NCI-H82 (cell line): ENCODE measurements at regions not wholly inside any gene's neighbourhood (a gene's known extent, or its start where the extent isn't known, plus 50 kb on each side); places are given as distances from the start of the nearest gene placed in this dataset.

ENCODE experiments used
- DNase-seq: peaks from one replicate; lab custom pipeline; 2025; lab: John Stamatoyannopoulos, UW

DNA sequence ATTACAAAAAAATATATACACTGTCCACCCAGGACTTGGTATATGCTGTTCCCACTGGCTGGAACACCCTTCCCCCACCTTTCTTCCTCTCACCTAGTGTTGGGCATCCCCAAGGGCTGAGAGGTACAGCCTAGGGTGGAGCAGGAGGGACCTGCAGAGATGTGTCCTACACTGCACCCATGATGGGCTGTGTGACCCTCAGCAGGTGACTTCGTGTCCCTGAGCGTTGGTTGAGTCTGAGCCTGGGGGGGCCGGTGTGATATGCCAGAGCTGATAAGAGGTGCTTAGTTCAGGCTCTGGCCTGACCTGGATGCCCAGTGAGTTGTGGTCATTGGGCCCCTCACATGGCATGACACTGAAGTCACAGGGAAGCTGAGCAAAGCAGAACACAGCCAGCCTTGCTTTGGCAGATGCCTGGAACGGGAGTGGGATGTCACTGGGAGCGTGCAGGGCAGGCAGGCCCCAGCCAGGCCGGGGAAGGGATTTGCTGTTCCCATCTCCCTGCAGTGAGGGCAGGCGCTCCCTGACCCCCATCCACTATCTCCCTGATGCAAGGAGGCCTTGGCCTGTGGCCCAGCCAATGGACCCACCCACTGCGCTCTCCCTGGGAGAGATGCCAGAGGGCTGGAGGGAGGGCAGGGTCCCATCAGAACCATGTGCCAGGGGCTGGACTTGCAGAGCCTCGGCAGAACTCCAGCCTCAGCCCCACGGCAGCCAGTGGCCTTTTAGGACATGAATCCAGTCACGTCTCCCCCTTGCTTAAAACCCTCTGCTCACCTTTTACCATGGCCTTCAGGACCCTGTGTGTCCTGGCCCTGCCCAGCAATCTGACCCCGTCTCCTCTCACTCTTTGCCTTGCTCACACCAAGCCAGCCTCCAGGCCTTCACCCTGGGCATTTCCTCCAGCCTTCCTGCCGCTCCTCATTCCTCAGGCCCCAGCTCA is 138.9 kb downstream of the MN1 start:
- DNase-seq: no peak

DNA sequence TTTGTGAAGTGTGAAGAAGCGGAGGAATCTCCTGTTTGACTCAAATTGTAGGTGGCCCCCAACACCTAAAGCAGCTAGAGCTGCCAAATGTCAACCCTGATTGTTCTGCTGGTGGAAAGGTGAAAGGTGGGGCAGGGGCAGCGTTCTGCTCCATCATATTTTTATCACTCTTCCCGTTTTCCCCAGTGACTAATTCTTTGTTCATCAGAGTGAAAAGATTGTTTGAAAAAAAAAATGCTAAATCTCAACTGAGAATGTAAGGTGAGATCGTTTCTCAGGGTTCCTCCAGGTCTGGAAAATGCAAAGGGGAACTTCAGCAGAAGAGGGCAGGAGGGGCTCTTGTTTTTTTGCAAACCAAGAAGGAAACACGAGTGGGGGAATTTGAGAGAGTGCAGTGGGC is 137.7 kb downstream of the MN1 start:
- DNase-seq: no peak

DNA sequence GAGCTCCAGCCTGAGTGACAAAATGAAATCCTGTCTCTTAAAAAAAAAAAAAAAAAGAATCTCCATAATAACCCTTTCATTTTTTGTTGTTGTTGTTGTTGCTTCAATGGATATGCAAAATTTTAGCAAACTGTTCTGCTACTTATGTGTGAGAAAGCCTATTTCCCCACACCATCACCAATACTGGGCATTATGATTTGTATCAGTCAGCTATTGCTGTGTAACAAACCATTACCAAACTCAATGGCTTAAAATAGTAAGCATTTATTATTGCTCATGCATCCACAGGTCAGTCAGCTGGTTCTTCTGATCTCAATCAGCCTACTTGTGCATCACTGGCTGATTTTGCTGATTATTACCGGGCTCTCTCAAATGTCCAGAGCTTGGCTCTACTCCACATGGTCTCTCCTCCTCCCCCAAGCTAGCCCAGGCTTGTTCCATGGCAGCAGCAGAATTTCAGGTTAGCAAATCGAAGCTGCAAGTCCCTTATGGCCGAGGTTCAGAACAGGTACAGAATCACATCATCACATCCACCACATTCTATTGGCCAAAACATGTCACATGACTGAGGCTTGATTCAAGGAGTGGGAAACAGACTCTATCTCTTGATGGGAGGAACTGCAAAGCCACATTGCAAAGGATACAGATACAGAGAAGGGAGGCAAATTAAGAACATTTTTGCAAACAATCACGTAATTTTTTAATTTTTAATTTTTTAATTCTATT is 135.1 kb downstream of the MN1 start:
- DNase-seq: no peak

DNA sequence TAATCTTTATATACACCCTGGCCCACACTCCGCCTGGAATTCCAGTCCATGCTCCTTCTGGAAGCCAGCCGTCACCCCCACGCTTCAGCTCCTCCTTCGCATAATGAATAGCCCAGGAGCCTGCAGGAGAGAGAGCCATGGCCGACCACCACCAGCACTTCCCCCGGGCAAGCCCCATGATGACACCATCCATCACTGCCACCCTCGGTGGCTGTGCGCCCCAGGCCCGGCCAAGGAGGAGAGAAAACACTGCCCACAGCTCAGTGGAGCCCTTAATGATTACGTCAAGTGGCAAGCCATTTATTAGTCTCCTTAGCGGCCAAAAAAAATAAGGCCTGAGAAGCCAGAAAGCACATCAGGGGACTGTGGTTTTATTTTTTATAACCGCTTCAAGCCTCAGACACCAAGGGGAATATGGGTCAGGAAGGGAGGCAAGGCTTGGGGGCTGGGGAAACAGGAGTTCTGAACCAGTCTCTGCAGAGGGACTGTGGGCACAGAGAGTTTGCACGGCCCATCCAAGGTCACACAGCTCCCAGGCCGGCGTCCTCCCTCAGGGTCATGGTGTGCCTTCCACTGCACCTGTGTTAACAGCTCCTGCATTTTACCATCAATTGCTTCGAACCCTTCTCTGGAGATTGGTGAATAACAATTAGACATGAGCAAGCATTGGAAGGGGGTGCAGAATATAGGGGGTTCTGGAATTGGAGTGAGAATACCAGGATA is 134.3 kb downstream of the MN1 start:
- DNase-seq: no peak

DNA sequence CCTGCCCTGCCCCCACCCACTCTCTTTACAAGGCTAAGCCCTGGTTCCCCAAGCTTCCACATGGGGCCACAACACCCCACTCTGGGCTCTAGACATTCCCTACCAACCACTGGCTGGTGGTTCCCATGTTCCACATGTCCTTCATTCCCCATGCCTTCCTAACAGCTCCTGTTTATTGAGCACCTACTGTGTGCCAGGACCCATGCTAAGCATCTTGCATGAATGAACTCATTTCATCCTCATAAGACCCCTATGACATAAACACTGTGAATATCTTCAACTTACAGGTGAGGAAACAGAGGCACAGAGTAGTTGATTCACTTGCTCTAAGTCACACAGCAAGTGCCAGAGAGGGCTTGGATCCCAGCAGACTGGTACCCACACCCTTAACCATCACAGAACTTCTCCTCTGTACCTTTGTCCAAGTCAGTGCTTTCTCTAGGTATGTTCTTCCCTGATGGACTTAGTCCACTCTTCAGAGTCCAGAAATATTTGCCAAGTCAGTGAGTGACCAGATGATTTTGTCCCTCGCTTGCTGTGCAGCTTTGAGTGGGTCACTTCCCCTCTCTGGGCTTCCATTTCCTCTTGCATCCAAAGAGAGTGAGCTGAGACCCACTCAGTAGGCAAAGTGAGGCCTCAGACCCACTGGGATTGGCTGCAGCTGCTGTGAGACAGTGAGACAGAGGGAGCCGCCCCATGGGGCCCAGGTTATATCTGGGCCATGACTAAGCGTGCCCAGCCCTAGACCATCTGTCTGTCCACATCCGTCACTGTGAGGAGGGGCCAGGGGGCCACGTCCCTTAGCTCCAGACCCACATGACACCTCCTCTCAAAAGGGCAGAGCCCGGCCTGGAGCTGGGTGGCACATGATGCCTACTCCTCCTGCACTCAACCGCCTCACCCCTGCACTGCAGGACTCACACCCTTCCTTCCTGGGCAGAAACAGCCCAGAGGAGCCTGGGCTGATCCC is 132.4 kb downstream of the MN1 start:
- DNase-seq: peak; percentile 88

DNA sequence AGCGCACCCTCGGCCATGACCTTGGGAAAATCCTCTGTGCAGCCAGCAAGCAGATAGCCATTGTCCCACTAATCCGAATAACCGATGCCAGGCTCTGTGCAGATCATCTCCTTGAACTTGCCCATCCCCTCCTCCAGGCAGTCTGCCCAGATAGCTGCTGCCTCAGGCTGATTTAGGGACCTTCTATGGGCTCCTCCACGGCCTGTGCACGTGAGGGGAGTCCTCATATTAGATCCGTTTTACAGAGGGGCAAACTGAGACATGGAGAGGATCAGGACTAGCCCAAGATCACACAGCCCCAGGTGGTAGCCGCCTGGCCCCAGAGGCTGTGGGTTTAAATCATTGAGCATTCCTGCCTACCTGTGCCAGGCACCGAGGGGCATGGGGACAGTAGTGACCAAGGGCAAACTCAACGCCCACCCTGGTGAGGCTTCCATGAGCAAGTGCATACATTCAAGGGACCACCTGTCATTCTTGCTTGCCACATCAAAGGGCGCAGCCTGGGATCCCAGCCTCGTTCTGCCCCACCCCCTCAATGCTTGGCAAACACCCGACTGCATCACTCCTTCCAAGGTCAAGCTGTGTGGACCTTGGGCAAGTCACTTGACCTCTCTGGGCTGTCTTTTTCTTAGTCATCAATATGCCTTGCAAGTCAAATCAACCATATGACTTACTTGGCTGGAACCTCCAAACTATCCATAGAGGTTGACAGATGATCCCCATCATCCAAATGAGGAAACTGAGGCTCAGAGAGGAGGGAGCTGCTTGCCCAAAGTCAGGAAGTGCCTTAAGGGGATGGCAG is 131.6 kb downstream of the MN1 start:
- no peak for DNase-seq

DNA sequence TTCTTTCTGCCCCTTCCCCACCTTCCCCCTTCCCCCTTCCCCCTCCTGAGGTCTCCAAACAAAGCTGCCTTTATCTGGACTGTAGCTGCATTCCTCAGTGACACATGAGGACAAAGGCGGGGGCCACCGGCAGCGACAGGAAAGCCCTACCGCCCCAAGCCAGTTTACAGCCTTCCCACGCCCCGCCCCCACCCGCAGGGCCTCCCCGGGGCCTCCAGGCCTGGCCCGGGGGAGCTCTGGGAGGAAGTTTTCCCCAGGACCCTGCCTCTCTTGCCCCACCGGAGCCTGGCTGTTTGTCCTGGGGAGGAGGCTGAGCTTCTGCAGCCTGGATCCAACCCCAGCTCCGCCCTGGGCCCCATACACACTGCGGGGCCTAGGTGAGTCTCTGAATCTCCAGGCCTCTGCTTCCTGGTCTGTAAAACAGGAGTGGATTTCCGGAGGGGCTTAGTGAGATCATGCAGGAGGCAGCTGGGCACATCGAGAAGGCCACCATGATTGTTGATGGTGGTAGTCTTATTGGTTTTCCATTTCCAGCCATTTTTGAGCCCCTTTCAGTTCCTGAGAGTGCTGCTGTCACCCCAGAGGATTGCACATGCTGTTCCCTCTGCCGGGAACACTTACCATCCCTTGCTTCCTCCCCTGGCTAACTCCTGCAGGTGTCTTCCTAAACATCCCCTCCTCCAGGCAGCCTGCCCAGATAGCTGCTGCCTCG is 130.7 kb downstream of the MN1 start:
- DNase-seq: peak; percentile 64

DNA sequence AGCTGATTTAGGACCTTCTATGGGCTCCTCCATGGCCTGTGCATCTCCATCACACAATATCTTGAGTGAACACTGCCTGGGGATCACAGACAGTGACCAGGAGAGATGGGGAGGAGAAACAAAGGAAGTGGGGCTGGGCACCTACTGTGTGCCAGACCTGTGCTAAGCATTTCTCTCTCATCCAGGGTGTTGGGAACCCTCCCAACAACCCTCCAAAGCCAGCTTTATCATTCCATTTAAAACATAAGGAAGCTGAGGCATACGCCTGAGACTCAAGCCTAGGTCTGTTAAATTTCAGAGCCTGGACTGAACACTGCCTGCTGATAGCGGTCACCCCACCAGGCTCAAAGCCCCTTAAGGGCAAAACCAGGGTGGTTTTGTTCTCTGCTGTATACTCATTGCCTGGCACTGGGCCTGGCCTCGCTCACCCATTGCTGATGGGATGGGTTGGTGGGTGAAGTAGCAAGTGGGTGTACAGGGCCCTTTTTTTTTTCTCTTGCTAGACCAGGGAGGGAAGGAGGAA is 130.1 kb downstream of the MN1 start:
- DNase-seq: no peak

DNA sequence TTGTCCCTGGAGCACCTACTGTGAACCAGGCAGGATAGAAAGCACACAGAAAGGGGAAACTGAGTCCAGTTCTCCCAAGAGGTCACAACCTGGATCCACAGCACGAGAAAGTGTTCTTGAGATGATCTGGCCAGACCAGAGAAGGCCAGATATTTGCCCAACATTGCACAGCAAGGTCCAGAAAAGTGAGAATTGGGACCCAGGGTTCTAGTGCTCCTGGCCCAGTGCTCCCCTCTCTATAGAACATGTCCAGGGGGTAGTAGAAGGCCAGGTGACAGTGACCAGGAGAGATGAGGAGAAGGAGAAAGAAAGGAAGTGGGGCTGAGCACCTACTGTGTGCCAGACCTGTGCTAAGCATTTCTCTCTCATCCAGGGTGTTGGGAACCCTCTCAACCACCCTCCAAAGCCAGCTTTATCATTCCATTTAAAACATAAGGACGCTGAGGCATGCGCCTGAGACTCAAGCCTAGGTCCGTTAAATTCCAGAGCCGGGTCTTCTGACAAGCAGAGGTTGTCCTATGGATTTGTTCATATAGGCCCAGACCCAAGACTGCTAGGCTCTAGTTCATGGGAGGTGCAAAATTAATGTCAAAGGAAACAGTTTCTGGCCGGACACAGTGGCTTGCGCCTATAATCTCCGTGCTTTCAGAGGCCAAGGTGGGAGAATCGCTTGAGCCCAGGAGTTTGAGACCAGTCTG is 128.7 kb downstream of the MN1 start:
- peak; percentile 8 for DNase-seq

DNA sequence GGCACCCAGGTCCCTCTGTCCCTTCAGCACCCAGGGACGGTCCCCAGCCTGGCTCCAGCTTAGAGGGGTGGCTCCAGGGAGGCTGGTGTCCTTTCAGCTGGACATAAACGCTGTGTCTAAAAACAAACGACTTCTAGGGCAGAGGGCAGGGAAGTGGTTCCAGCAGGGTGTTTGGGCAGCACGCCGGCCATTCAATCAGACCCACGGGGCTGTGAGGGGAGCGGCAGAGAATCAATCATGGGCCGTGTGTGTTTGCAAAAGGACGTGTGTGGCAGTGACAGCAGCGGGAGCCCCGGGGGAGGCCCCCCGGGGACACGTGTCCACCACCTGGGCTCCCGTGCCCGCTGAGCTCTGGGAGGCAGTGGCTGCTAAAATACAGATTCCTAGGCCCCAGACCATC is 127.7 kb downstream of the MN1 start:
- DNase-seq: no peak

DNA sequence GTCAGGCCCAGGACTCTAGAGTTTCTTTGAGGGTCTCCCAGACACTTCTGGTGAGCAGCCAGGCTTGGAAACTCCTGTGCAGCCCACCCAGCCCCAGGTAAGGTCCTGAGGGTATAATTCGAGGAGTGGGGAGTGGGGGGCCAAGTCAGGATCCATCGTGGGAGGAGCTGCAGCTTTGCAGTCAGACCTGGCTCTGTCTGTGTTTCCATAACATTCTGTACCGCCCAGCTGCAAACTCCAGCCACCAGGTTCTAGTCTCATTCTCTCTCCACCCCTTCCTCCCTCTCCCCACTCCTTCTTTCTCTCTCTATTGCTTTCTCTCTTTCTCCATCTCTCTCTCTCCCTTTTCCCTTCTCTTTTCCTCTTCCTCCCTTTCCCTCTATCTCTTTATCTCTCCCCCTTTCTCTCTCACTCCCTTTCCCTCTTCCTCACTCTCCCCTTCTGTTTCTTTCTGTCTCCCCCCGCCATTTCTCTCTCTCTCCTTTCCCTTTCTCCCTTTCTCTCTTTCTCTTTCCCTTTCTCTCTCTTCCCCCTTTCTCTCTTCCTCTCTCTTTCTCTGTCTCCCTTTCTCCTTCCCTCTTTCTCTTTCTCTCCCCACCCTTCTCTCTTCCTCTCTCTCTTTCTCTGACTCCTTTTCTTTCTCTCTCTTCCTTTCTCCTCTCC is 127.2 kb downstream of the MN1 start:
- DNase-seq: no peak

DNA sequence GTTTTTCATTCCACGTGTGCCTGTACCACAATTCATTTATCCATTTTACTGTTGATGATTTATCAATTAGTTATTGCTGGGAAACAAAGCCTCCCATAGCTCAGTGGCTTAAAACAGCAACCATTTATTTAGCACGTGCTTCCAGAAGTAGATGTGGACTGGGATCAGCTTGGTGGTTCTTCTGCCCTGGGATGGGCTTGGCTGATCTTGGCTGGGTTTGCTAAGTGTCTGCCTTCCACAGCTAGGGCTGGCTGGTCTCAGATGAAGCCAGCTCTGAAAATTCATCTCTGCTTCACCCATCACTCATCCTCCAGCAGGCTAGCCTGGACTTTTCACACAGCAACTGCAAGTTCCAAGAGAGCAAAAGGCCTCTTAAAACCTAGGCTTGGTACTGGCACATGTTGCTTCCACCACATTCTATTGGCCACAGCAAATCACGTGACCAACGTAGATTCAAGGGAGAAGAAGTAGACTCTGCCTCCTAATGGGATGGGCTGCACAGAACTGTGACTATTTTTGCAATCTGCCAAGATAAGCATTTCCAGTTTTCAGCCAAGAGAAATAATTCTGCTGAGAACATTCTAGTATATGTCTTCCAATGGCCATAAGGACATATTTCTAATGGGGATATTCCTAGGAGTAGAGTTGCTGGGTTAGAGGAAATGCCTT is 124.9 kb downstream of the MN1 start:
- no peak for DNase-seq

DNA sequence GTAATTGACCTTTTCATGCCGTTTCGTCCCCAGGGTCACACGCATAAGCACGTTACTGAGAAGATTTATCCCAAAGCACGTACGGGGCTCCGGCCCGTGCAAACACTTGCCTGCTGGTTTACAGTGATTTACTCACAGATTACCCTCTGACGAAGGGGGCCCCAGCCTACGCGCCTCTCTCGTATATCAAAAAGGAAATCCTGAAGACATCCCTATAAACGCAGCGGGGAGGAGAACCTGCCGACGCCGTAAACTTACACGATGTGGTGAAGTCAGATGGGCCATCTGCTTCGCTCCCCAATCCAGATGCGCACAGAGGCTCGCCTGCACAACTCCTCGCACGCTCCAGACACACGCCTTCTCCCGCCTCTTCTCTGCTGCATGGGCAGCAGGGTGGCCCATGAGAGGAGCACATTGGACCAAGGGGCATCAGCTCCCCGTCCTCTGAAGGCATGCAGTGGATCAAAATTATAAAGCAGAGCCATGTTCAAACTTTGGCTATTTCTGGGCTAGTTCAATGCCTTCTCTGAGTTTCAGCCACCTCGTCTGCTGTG is 123.6 kb downstream of the MN1 start:
- DNase-seq: no peak

DNA sequence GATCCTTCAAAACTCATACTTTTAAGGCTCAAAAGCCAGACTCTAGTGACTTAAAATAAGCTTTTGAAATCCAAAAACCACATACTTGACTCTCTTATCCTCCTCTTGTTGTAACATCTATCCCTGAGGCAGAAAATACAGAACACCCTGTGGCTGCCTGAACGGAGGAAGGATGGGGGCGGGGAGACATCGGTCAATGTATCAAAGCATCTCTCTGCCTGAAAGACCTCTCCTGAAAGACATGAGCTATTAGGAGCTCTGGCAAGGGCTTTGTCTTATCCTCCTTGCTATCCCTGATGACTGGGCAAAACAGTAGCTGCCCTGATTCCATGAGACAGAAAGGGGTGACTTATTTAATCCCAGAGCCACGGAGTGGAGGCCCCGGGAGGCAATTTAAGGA is 122.4 kb downstream of the MN1 start:
- no peak for DNase-seq

DNA sequence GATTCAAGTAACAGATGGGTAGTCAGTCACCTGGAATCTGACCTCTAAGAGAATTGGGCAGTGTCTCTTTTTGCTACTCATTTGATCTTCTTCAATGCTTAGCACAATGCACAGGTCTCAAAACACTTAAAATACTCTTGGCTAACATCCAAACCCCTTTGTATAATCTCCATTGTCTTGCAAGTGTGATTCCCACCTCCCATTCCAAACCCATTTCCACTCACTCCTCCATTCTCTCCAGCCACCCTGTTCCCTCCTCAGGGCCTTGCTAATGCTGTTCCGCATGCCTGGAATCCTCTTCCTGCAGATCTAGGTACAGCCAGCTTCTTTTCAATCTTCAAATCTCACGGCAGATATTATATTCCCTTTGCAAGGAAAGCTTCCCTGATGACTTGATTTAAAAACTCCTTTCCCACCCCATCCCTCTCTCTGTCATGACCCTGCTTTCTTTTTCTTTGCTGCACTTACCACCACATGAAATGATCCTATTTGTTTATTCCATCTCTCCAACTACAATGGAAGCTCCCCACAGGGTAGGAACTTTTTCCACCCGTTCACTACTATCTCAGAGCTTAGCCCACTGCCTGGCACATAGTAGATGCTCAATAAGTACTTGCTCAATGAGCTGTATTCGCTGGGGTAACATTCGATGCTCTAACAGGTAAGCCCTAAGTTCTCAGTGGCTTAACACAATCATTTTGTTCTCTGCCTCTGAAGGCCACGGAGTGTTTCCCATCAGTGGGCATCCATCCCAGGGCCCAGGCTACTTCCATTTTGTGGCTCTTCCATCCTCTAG is 121.7 kb downstream of the MN1 start:
- DNase-seq: no peak

DNA sequence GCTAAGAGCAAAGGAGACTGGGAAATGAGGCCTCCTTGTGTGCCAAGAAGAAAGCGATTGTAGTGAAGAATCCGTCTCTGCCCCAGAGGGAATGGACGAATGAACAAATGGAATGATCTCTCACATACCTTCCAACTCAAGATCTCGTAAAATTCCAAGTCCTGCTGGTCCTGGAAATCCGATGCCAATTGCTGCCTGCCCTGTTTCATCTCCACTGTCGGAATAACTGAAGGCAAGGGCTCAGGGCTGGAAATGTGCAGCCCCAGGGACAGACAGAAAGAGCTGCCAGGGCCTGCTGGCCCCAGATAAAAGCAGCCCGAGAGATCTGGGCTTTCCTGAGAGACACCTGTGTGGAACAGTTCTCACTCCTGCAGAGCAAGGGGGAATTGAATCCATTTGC is 120.9 kb downstream of the MN1 start:
- no peak for DNase-seq

DNA sequence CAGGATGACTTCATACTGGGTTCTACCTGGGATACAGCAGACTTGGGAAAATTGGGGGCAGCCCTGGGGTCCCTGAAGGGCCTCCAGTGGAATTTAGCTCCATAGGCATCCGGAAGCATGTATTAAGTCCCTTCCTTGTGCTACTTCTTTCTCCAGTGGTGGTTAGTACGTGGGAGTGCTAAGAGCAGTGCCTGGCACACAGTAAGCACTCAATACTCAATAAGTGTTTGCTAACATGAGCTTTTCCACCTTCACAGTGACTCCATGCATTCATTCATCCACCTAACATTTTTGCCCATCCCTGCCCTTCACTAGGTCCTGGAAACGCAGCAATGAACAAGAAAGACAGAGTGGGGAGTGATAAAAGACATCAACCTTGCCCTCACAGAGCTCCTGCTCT is 120.5 kb downstream of the MN1 start:
- DNase-seq: no peak
